Upper lobe of right lung (tissue), 1 donor: ENCODE measurements at regions not wholly inside any gene's neighbourhood (a gene's known extent, or its start where the extent isn't known, plus 50 kb on each side); places are given as distances from the start of the nearest gene placed in this dataset.

ENCODE experiments used
- ATAC-seq: fragments of 200-7000 bp; cut with Tn5 transposase; one replicate; pipeline ENCODE4 v1.9.1; 2020; ENCODE audit warnings: mild to moderate bottlenecking, moderate library complexity
- DNase-seq: peaks from one replicate; pipeline ENCODE4 v3.0.0-alpha.2; 2020
- H3K27ac ChIP-seq: fragments of 200-600 bp; one replicate; pipeline ENCODE4 v1.8.0; 2022
- H3K27me3 ChIP-seq: fragments of 200-600 bp; one replicate; pipeline ENCODE4 v1.8.0; 2022; ENCODE audit warnings: mild to moderate bottlenecking
- H3K36me3 ChIP-seq: fragments of 200-600 bp; one replicate; pipeline ENCODE4 v1.8.0; 2022
- H3K4me1 ChIP-seq: fragments of 200-600 bp; one replicate; pipeline ENCODE4 v1.8.0; 2022
- H3K4me3 ChIP-seq: fragments of 200-600 bp; one replicate; pipeline ENCODE4 v1.8.0; 2022; ENCODE audit warnings: mild to moderate bottlenecking
- H3K9me3 ChIP-seq: fragments of 200-600 bp; one replicate; pipeline ENCODE4 v1.8.0; 2022
- intact Hi-C: fragments of 100-400 bp; cut with DNase I; formaldehyde crosslinking; loops from one replicate; pipeline ENCODE4 v1.11.0; 2022
- TF ChIP-seq, protein P1 (sequence below): fragments of 200-600 bp; IDR thresholded peaks from one replicate; pipeline ENCODE4 v1.8.0; 2022; ENCODE audit warnings: antibody characterized with exemption
- donor health status: DM: no; HTN: yes; CAD: no; lungs with severe emphysema.

DNA sequence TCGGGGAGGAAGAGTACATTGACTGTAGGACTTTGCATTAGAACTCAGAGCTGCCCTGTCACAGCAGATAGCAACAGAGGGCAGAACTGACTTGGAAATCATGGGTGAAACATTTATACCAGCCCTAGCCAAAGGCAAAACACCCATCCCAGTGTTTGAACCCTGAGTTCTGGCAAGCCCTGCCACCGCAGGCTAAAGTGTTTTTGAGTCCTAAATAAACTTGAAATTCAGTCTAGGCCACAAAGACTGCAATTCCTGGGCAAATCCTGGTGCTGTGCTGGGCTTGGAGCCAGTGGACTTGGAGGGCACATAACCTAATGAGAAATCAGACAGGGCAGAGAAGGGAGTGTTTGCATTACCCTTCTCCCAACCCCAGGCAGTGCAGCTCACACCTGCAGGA, 1015.7 kb downstream of the FSTL5 start:
- H3K27me3 ChIP-seq: no peaks in the 10 kb centered on the region
- TF ChIP-seq, protein P1, sequence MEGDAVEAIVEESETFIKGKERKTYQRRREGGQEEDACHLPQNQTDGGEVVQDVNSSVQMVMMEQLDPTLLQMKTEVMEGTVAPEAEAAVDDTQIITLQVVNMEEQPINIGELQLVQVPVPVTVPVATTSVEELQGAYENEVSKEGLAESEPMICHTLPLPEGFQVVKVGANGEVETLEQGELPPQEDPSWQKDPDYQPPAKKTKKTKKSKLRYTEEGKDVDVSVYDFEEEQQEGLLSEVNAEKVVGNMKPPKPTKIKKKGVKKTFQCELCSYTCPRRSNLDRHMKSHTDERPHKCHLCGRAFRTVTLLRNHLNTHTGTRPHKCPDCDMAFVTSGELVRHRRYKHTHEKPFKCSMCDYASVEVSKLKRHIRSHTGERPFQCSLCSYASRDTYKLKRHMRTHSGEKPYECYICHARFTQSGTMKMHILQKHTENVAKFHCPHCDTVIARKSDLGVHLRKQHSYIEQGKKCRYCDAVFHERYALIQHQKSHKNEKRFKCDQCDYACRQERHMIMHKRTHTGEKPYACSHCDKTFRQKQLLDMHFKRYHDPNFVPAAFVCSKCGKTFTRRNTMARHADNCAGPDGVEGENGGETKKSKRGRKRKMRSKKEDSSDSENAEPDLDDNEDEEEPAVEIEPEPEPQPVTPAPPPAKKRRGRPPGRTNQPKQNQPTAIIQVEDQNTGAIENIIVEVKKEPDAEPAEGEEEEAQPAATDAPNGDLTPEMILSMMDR: no peak
- no peaks in the 10 kb centered on the region for H3K9me3 ChIP-seq
- intact Hi-C loops: no loop called here
- no peak for DNase-seq
- no peaks in the 10 kb centered on the region for H3K4me1 ChIP-seq
- no peak overlapping the region for H3K27ac ChIP-seq
- ATAC-seq: no peak
- H3K4me3 ChIP-seq: no peak overlapping the region
- no peaks in the 10 kb centered on the region for H3K36me3 ChIP-seq

- no peaks in the 10 kb centered on the region for H3K9me3 ChIP-seq
- no peaks in the 10 kb centered on the region for H3K36me3 ChIP-seq
- no peak overlapping the region for H3K4me3 ChIP-seq
- H3K27me3 ChIP-seq: no peaks in the 10 kb centered on the region
- no peak for ATAC-seq
- DNase-seq: no peak
- no peaks in the 10 kb centered on the region for H3K4me1 ChIP-seq
- no peak overlapping the region for H3K27ac ChIP-seq
- TF ChIP-seq, protein P1: no peak
- intact Hi-C loops: no loop called here
Observed at GRCh38 chr4:161143375-161143774, 1020.4 kb downstream of the FSTL5 start.

DNA sequence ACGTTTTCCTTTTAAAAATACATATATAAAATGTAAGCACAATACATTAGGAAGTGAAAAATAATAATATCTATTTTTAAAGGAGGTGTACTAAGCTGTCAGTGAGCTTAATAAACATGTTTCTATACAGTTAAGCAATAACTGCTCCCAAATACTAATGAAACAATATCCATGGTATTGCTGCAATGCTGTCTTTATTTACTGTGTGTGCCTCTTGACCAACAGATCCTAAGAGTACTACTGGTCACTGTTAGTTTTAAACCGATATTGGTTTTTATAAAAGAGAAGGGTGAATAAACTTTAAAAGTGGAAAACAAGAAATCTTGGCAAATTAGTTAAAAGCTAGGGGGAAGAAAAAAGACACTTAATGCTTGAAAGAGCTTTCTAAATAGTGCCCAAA, 1029.0 kb downstream of the FSTL5 start:
- ATAC-seq (no peak), DNase-seq (no peak)
- no peaks in the 10 kb centered on the region for H3K36me3 ChIP-seq
- no peaks in the 10 kb centered on the region for H3K9me3 ChIP-seq
- H3K27me3 ChIP-seq: no peaks in the 10 kb centered on the region
- no peak overlapping the region for H3K4me3 ChIP-seq
- no peaks in the 10 kb centered on the region for H3K4me1 ChIP-seq
- H3K27ac ChIP-seq: no peak overlapping the region
- TF ChIP-seq, protein P1: no peak
- intact Hi-C loops: no loop called here

DNA sequence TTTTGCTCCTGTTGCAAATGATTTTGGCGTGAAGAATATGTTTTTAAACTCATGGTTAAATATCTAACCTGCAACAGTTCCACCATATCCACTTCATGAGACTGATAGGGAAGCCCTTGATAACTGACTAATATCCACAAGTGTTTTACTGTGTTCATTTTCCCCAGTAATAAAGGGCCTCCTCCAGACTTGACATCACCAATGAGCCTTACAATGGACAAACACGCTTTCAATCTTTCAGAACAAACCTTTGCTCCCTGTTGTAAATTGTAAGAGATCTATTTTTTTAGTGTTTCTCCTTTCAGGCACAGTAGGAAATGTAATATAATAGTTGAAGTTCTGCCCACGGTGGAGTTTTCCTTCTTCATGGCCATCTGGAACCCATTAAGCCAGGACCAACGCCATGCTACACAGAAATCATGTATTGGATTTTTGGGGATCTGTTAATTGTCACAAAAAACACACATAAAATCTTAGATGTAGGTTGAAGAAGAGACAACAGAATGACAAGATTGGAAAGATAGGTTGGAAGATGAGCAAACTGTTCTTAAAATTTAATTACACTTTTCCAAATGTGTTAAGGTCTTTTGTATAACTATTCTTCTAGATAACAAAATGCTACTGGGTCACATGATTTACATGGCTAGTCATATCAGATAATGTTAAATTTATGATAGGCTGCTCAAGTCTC, 1030.1 kb downstream of the FSTL5 start:
- no peaks in the 10 kb centered on the region for H3K27me3 ChIP-seq
- DNase-seq: no peak
- intact Hi-C loops: no loop called here
- no peak overlapping the region for H3K27ac ChIP-seq
- TF ChIP-seq, protein P1: no peak
- H3K36me3 ChIP-seq: no peaks in the 10 kb centered on the region
- H3K9me3 ChIP-seq: no peaks in the 10 kb centered on the region
- H3K4me1 ChIP-seq: no peaks in the 10 kb centered on the region
- no peak overlapping the region for H3K4me3 ChIP-seq
- ATAC-seq: no peak

- TF ChIP-seq, protein P1: no peak
- no peak for ATAC-seq
Observed at GRCh38 chr4:161132715-161133425, 1030.9 kb downstream of the FSTL5 start.

More at GRCh38 chr4:161132715-161133425, 1030.9 kb downstream of the FSTL5 start:
- Histone ChIP-seq H3K4me3 (no peak overlapping the region), H3K27ac (no peak overlapping the region), H3K9me3 (no peaks in the 10 kb centered on the region), H3K4me1 (no peaks in the 10 kb centered on the region), H3K27me3 (no peaks in the 10 kb centered on the region), H3K36me3 (no peaks in the 10 kb centered on the region)
- no peak for DNase-seq
- intact Hi-C loops: no loop called here
